GM23338 (cell line): ENCODE measurements at regions not wholly inside any gene's neighbourhood (a gene's known extent, or its start where the extent isn't known, plus 50 kb on each side); places are given as distances from the start of the nearest gene placed in this dataset.

Experiments used
- ATAC-seq: fragments of 200-7000 bp; cut with Tn5 transposase; 3 replicates; pipeline ENCODE4 v1.9.1; 2020
- DNase-seq: peaks from one replicate; pipeline ENCODE4 v3.0.0-alpha.2; 2015; ENCODE audit warnings: low spot score
- H2AFZ ChIP-seq: fragments of 200-600 bp; sonication (generic); 2 replicates; pipeline ENCODE4 v1.8.0; 2016; ENCODE audit warnings: antibody characterized with exemption, mild to moderate bottlenecking, moderate library complexity
- H3F3A ChIP-seq: fragments of 200-600 bp; sonication (generic); replicated peaks from 2 replicates; pipeline ENCODE4 v1.8.0; 2017; ENCODE audit warnings: antibody characterized with exemption, mixed run types, low read depth
- H3K27ac ChIP-seq: fragments of 200-600 bp; sonication (generic); 2 replicates; pipeline ENCODE4 v1.6.1; 2016; ENCODE audit warnings: low read depth
- H3K27me3 ChIP-seq: fragments of 200-600 bp; sonication (generic); 2 replicates; pipeline ENCODE4 v1.8.0; 2016; ENCODE audit warnings: mild to moderate bottlenecking, mixed run types, moderate library complexity; ENCODE audit not compliant: insufficient read depth
- H3K36me3 ChIP-seq: fragments of 200-600 bp; sonication (generic); 2 replicates; pipeline ENCODE4 v1.8.0; 2016; ENCODE audit warnings: mild to moderate bottlenecking; ENCODE audit not compliant: insufficient read depth
- H3K4me1 ChIP-seq: fragments of 200-600 bp; sonication (generic); 2 replicates; pipeline ENCODE4 v1.8.0; 2016; ENCODE audit warnings: mild to moderate bottlenecking, moderate library complexity; ENCODE audit not compliant: insufficient read depth
- H3K4me2 ChIP-seq: fragments of 200-600 bp; sonication (generic); 2 replicates; pipeline ENCODE4 v1.7.1; 2017; ENCODE audit warnings: mixed run types
- H3K4me3 ChIP-seq: fragments of 200-600 bp; sonication (generic); 2 replicates; pipeline ENCODE4 v1.6.1; 2016; ENCODE audit warnings: mixed run types
- H3K79me2 ChIP-seq: fragments of 200-600 bp; sonication (generic); replicated peaks from 2 replicates; pipeline ENCODE4 v1.8.0; 2017; ENCODE audit warnings: mild to moderate bottlenecking; ENCODE audit not compliant: insufficient read depth
- H3K9me2 ChIP-seq: fragments of 200-600 bp; sonication (generic); 2 replicates; pipeline ENCODE4 v1.8.0; 2017; ENCODE audit not compliant: insufficient read depth
- H4K20me1 ChIP-seq: fragments of 200-600 bp; sonication (generic); replicated peaks from 2 replicates; pipeline ENCODE4 v1.8.0; 2017; ENCODE audit warnings: mild to moderate bottlenecking; ENCODE audit not compliant: insufficient read depth
- H3K27ac Mint-ChIP-seq: 2 replicates; pipeline ENCODE4 v1.8.0; 2020; ENCODE audit warnings: inconsistent platforms, mild to moderate bottlenecking, moderate library complexity, mixed read lengths
- H3K27me3 Mint-ChIP-seq: 3 replicates; pipeline ENCODE4 v1.8.0; 2022; ENCODE audit warnings: low read depth, mild to moderate bottlenecking, moderate library complexity, mixed read lengths, inconsistent platforms; ENCODE audit not compliant: insufficient read depth, poor library complexity
- H3K36me3 Mint-ChIP-seq: 3 replicates; pipeline ENCODE4 v1.8.0; 2021; ENCODE audit warnings: low read depth, mild to moderate bottlenecking, inconsistent platforms, moderate library complexity, mixed read lengths
- H3K4me1 Mint-ChIP-seq: 3 replicates; pipeline ENCODE4 v1.8.0; 2020; ENCODE audit warnings: mild to moderate bottlenecking, inconsistent platforms, mixed read lengths
- H3K4me3 Mint-ChIP-seq: 3 replicates; pipeline ENCODE4 v1.8.0; 2021; ENCODE audit warnings: moderate library complexity, mild to moderate bottlenecking, inconsistent platforms, mixed read lengths
- H3K9me3 Mint-ChIP-seq: 3 replicates; pipeline ENCODE4 v1.8.0; 2020; ENCODE audit warnings: moderate library complexity, mild to moderate bottlenecking, inconsistent platforms, mixed read lengths
- CREB1 ChIP-seq: fragments of 250-450 bp; sonication (Bioruptor Pico); IDR thresholded peaks from 2 replicates; pipeline ENCODE4 v1.5.0; 2020; ENCODE audit warnings: low read depth, mild to moderate bottlenecking, moderate library complexity
- EZH2 ChIP-seq: fragments of 200-600 bp; sonication (generic); IDR thresholded peaks from one replicate; pipeline ENCODE4 v1.8.0; 2017; ENCODE audit warnings: antibody characterized with exemption, mild to moderate bottlenecking, low read depth; ENCODE audit not compliant: unreplicated experiment
- EZH2phosphoT487 ChIP-seq: fragments of 200-600 bp; sonication (generic); IDR thresholded peaks from one replicate; pipeline ENCODE4 v1.8.1; 2018; ENCODE audit warnings: antibody characterized with exemption; ENCODE audit not compliant: unreplicated experiment
- JUNB ChIP-seq: IDR thresholded peaks from one replicate; pipeline ENCODE4 v1.6.1; 2016; ENCODE audit warnings: antibody characterized with exemption; ENCODE audit not compliant: unreplicated experiment
- NANOG ChIP-seq: IDR thresholded peaks from 2 replicates; pipeline ENCODE4 v1.6.1; 2016; ENCODE audit warnings: antibody characterized with exemption, borderline replicate concordance
- POLR2AphosphoS5 ChIP-seq: IDR thresholded peaks from 2 replicates; pipeline ENCODE4 v1.6.1; 2016; ENCODE audit warnings: antibody characterized with exemption, low read depth
- STAT1 ChIP-seq: IDR thresholded peaks from one replicate; pipeline ENCODE4 v1.6.1; 2016; ENCODE audit warnings: antibody characterized with exemption; ENCODE audit not compliant: unreplicated experiment
- ZNF114 ChIP-seq: fragments of 250-450 bp; sonication (Bioruptor Pico); IDR thresholded peaks from 2 replicates; pipeline ENCODE4 v1.5.0; 2020; ENCODE audit warnings: mild to moderate bottlenecking, moderate library complexity
- ZNF331 ChIP-seq: fragments of 250-450 bp; sonication (Bioruptor Pico); IDR thresholded peaks from 2 replicates; pipeline ENCODE4 v1.5.0; 2020; ENCODE audit warnings: low read depth, mild to moderate bottlenecking, moderate library complexity
- TF ChIP-seq, protein P1 (sequence below): IDR thresholded peaks from 2 replicates; pipeline ENCODE4 v1.6.1; 2016; ENCODE audit warnings: antibody characterized with exemption
- TF ChIP-seq, protein P2 (sequence below): IDR thresholded peaks from one replicate; pipeline ENCODE4 v1.6.1; 2018; ENCODE audit warnings: antibody characterized with exemption; ENCODE audit not compliant: unreplicated experiment
- TF ChIP-seq, protein P3 (sequence below): fragments of 250-450 bp; sonication (Bioruptor Pico); IDR thresholded peaks from 2 replicates; pipeline ENCODE4 v1.5.0; 2020; ENCODE audit warnings: mild to moderate bottlenecking, moderate library complexity
- TF ChIP-seq, protein P4 (sequence below), 2 experiments: fragments of 200-600 bp in 1 of 2; sonication (generic) in 1 of 2; conservative IDR thresholded peaks; 2 replicates each; pipeline versions ENCODE4 v1.5.1 to v1.6.1; 2016 to 2017; ENCODE audit warnings: antibody characterized with exemption in 2 of 2, low read depth in 2 of 2, mild to moderate bottlenecking in 2 of 2, moderate library complexity in 1 of 2

DNA sequence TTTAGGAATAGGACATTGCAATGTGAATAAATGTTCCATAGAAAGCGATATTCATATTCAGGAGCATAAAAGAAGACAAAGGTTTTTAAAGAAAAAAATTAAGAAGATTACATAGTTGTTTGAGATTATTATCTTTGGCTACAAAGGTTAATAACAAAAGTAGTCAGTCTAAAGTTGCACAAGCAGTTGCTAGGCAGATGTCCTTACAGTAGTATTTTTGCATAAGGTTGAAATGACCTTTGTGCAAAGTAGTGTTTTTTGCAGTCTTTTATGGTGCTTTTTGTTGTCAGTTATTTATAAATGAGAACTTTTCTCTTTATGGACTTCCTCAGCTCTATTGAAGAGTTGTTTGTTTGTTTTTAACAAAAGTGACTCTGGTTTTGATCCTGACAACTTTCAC, 447.8 kb downstream of the AMY1C start:
- Histone ChIP-seq H3K36me3 (no peaks in the 10 kb centered on the region), H2AFZ (no peak overlapping the region), H3K4me2 (no peak overlapping the region), H3K27me3 (no peaks in the 10 kb centered on the region), H4K20me1 (no peaks in the 10 kb centered on the region), H3K4me1 (no peaks in the 10 kb centered on the region), H3K9me2 (no peaks in the 10 kb centered on the region), H3K79me2 (no peaks in the 10 kb centered on the region), H3K27ac (no peak overlapping the region), H3K4me3 (no peak overlapping the region), H3F3A (no peaks in the 10 kb centered on the region)
- no peak overlapping the region for H3K27ac Mint-ChIP-seq
- H3K4me1 Mint-ChIP-seq: no peaks in the 10 kb centered on the region
- no peak overlapping the region for H3K4me3 Mint-ChIP-seq
- H3K36me3 Mint-ChIP-seq: no peaks in the 10 kb centered on the region
- ATAC-seq (no peak), DNase-seq (no peak)
- peaks cover 2% of the 10 kb centered on the region for H3K27me3 Mint-ChIP-seq
- no peak for TF ChIP-seq POLR2AphosphoS5
- TF ChIP-seq STAT1: no peak
- no peak for TF ChIP-seq EZH2phosphoT487
- TF ChIP-seq NANOG: no peak
- no peak for TF ChIP-seq ZNF331 (CRISPR knock-in tag)
- TF ChIP-seq EZH2: no peak
- no peak for TF ChIP-seq JUNB
- no peak for TF ChIP-seq CREB1 (CRISPR knock-in tag)
- TF ChIP-seq, protein P1, sequence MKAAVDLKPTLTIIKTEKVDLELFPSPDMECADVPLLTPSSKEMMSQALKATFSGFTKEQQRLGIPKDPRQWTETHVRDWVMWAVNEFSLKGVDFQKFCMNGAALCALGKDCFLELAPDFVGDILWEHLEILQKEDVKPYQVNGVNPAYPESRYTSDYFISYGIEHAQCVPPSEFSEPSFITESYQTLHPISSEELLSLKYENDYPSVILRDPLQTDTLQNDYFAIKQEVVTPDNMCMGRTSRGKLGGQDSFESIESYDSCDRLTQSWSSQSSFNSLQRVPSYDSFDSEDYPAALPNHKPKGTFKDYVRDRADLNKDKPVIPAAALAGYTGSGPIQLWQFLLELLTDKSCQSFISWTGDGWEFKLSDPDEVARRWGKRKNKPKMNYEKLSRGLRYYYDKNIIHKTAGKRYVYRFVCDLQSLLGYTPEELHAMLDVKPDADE: no peak
- TF ChIP-seq, protein P2, sequence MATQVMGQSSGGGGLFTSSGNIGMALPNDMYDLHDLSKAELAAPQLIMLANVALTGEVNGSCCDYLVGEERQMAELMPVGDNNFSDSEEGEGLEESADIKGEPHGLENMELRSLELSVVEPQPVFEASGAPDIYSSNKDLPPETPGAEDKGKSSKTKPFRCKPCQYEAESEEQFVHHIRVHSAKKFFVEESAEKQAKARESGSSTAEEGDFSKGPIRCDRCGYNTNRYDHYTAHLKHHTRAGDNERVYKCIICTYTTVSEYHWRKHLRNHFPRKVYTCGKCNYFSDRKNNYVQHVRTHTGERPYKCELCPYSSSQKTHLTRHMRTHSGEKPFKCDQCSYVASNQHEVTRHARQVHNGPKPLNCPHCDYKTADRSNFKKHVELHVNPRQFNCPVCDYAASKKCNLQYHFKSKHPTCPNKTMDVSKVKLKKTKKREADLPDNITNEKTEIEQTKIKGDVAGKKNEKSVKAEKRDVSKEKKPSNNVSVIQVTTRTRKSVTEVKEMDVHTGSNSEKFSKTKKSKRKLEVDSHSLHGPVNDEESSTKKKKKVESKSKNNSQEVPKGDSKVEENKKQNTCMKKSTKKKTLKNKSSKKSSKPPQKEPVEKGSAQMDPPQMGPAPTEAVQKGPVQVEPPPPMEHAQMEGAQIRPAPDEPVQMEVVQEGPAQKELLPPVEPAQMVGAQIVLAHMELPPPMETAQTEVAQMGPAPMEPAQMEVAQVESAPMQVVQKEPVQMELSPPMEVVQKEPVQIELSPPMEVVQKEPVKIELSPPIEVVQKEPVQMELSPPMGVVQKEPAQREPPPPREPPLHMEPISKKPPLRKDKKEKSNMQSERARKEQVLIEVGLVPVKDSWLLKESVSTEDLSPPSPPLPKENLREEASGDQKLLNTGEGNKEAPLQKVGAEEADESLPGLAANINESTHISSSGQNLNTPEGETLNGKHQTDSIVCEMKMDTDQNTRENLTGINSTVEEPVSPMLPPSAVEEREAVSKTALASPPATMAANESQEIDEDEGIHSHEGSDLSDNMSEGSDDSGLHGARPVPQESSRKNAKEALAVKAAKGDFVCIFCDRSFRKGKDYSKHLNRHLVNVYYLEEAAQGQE: no peak
- TF ChIP-seq, protein P3, sequence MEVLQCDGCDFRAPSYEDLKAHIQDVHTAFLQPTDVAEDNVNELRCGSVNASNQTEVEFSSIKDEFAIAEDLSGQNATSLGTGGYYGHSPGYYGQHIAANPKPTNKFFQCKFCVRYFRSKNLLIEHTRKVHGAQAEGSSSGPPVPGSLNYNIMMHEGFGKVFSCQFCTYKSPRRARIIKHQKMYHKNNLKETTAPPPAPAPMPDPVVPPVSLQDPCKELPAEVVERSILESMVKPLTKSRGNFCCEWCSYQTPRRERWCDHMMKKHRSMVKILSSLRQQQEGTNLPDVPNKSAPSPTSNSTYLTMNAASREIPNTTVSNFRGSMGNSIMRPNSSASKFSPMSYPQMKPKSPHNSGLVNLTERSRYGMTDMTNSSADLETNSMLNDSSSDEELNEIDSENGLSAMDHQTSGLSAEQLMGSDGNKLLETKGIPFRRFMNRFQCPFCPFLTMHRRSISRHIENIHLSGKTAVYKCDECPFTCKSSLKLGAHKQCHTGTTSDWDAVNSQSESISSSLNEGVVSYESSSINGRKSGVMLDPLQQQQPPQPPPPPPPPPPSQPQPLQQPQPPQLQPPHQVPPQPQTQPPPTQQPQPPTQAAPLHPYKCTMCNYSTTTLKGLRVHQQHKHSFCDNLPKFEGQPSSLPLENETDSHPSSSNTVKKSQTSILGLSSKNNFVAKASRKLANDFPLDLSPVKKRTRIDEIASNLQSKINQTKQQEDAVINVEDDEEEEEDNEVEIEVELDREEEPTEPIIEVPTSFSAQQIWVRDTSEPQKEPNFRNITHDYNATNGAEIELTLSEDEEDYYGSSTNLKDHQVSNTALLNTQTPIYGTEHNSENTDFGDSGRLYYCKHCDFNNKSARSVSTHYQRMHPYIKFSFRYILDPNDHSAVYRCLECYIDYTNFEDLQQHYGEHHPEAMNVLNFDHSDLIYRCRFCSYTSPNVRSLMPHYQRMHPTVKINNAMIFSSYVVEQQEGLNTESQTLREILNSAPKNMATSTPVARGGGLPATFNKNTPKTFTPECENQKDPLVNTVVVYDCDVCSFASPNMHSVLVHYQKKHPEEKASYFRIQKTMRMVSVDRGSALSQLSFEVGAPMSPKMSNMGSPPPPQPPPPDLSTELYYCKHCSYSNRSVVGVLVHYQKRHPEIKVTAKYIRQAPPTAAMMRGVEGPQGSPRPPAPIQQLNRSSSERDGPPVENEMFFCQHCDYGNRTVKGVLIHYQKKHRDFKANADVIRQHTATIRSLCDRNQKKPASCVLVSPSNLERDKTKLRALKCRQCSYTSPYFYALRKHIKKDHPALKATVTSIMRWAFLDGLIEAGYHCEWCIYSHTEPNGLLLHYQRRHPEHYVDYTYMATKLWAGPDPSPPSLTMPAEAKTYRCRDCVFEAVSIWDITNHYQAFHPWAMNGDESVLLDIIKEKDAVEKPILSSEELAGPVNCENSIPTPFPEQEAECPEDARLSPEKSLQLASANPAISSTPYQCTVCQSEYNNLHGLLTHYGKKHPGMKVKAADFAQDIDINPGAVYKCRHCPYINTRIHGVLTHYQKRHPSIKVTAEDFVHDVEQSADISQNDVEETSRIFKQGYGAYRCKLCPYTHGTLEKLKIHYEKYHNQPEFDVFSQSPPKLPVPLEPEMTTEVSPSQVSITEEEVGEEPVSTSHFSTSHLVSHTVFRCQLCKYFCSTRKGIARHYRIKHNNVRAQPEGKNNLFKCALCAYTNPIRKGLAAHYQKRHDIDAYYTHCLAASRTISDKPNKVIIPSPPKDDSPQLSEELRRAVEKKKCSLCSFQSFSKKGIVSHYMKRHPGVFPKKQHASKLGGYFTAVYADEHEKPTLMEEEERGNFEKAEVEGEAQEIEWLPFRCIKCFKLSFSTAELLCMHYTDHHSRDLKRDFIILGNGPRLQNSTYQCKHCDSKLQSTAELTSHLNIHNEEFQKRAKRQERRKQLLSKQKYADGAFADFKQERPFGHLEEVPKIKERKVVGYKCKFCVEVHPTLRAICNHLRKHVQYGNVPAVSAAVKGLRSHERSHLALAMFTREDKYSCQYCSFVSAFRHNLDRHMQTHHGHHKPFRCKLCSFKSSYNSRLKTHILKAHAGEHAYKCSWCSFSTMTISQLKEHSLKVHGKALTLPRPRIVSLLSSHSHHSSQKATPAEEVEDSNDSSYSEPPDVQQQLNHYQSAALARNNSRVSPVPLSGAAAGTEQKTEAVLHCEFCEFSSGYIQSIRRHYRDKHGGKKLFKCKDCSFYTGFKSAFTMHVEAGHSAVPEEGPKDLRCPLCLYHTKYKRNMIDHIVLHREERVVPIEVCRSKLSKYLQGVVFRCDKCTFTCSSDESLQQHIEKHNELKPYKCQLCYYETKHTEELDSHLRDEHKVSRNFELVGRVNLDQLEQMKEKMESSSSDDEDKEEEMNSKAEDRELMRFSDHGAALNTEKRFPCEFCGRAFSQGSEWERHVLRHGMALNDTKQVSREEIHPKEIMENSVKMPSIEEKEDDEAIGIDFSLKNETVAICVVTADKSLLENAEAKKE (CRISPR knock-in tag): no peak
- TF ChIP-seq ZNF114 (CRISPR knock-in tag): no peak
- TF ChIP-seq, protein P4, sequence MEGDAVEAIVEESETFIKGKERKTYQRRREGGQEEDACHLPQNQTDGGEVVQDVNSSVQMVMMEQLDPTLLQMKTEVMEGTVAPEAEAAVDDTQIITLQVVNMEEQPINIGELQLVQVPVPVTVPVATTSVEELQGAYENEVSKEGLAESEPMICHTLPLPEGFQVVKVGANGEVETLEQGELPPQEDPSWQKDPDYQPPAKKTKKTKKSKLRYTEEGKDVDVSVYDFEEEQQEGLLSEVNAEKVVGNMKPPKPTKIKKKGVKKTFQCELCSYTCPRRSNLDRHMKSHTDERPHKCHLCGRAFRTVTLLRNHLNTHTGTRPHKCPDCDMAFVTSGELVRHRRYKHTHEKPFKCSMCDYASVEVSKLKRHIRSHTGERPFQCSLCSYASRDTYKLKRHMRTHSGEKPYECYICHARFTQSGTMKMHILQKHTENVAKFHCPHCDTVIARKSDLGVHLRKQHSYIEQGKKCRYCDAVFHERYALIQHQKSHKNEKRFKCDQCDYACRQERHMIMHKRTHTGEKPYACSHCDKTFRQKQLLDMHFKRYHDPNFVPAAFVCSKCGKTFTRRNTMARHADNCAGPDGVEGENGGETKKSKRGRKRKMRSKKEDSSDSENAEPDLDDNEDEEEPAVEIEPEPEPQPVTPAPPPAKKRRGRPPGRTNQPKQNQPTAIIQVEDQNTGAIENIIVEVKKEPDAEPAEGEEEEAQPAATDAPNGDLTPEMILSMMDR (conservative IDR thresholded peaks at IDR 0.05; ENCODE audit: low read depth in 2 of 2): no peak
- H3K9me3 Mint-ChIP-seq: peaks cover 3% of the 10 kb centered on the region; the same call in 2 of the 3 replicates
